ENCODE measurements at regions not wholly inside any gene's neighbourhood (a gene's known extent, or its start where the extent isn't known, plus 50 kb on each side); places are given as distances from the start of the nearest gene placed in this dataset.

- peaks cover 36% of the 10 kb centered on the region for H3K4me1 ChIP-seq (ENCODE audit: control insufficient read depth, insufficient read depth, low read length)
- peak overlapping the region; percentile 3 for H3K27ac ChIP-seq (ENCODE audit: low read depth, low read length)
- no peaks in the 10 kb centered on the region for H3K36me3 ChIP-seq (ENCODE audit: control insufficient read depth, insufficient read depth, low read length)
- no peak overlapping the region for H3K9ac ChIP-seq (ENCODE audit: low read length)
- no peaks in the 10 kb centered on the region for H3K27me3 ChIP-seq (ENCODE audit: control insufficient read depth, insufficient read depth, low read length)
- no peak overlapping the region for H3K4me3 ChIP-seq (ENCODE audit: low read length)
Observed at GRCh38 chr2:64226611-64227010, 82.4 kb upstream of the PELI1 start.

- Histone ChIP-seq H3K4me1 (ENCODE audit: control insufficient read depth, insufficient read depth, low read length) (peaks cover 25% of the 10 kb centered on the region), H3K9ac (ENCODE audit: low read length) (peak overlapping the region; percentile 5), H3K27ac (ENCODE audit: low read depth, low read length) (peak overlapping the region; percentile 64), H3K36me3 (ENCODE audit: control insufficient read depth, insufficient read depth, low read length) (no peaks in the 10 kb centered on the region), H3K27me3 (ENCODE audit: control insufficient read depth, insufficient read depth, low read length) (no peaks in the 10 kb centered on the region), H3K4me3 (ENCODE audit: low read length) (peak overlapping the region; percentile 61)
Observed at GRCh38 chr2:64227603-64228125, 83.4 kb upstream of the PELI1 start.

GRCh38 chr2:64228126-64228678, 84.0 kb upstream of the PELI1 start:
- peaks cover 22% of the 10 kb centered on the region for H3K4me1 ChIP-seq (ENCODE audit: control insufficient read depth, insufficient read depth, low read length)
- peak overlapping the region; percentile 64 for H3K27ac ChIP-seq (ENCODE audit: low read depth, low read length)
- peak overlapping the region; percentile 5 for H3K9ac ChIP-seq (ENCODE audit: low read length)
- no peaks in the 10 kb centered on the region for H3K36me3 ChIP-seq (ENCODE audit: control insufficient read depth, insufficient read depth, low read length)
- peak overlapping the region; percentile 61 for H3K4me3 ChIP-seq (ENCODE audit: low read length)
- H3K27me3 ChIP-seq (ENCODE audit: control insufficient read depth, insufficient read depth, low read length): no peaks in the 10 kb centered on the region

GRCh38 chr2:64228918-64229317, 84.7 kb upstream of the PELI1 start:
- no peak overlapping the region for H3K9ac ChIP-seq (ENCODE audit: low read length)
- peak overlapping the region; percentile 64 for H3K27ac ChIP-seq (ENCODE audit: low read depth, low read length)
- no peaks in the 10 kb centered on the region for H3K36me3 ChIP-seq (ENCODE audit: control insufficient read depth, insufficient read depth, low read length)
- H3K4me1 ChIP-seq (ENCODE audit: control insufficient read depth, insufficient read depth, low read length): peaks cover 25% of the 10 kb centered on the region
- H3K27me3 ChIP-seq (ENCODE audit: control insufficient read depth, insufficient read depth, low read length): no peaks in the 10 kb centered on the region
- H3K4me3 ChIP-seq (ENCODE audit: low read length): no peak overlapping the region

- peaks cover 25% of the 10 kb centered on the region for H3K4me1 ChIP-seq (ENCODE audit: control insufficient read depth, insufficient read depth, low read length)
Observed at GRCh38 chr2:64230540-64230939, 86.3 kb upstream of the PELI1 start.

GRCh38 chr2:64232266-64232665, 88.0 kb upstream of the PELI1 start:
- Histone ChIP-seq H3K27me3 (ENCODE audit: control insufficient read depth, insufficient read depth, low read length) (no peaks in the 10 kb centered on the region), H3K27ac (ENCODE audit: low read depth, low read length) (no peak overlapping the region), H3K36me3 (ENCODE audit: control insufficient read depth, insufficient read depth, low read length) (no peaks in the 10 kb centered on the region), H3K4me3 (ENCODE audit: low read length) (no peak overlapping the region), H3K9ac (ENCODE audit: low read length) (no peak overlapping the region), H3K4me1 (ENCODE audit: control insufficient read depth, insufficient read depth, low read length) (peaks cover 17% of the 10 kb centered on the region)

More at GRCh38 chr2:64230540-64230939, 86.3 kb upstream of the PELI1 start:
- Histone ChIP-seq H3K4me3 (ENCODE audit: low read length) (no peak overlapping the region), H3K27ac (ENCODE audit: low read depth, low read length) (no peak overlapping the region), H3K36me3 (ENCODE audit: control insufficient read depth, insufficient read depth, low read length) (no peaks in the 10 kb centered on the region), H3K9ac (ENCODE audit: low read length) (no peak overlapping the region), H3K27me3 (ENCODE audit: control insufficient read depth, insufficient read depth, low read length) (no peaks in the 10 kb centered on the region)

- no peaks in the 10 kb centered on the region for H3K36me3 ChIP-seq (ENCODE audit: control insufficient read depth, insufficient read depth, low read length)
- no peak overlapping the region for H3K4me3 ChIP-seq (ENCODE audit: low read length)
- no peak overlapping the region for H3K9ac ChIP-seq (ENCODE audit: low read length)
- H3K4me1 ChIP-seq (ENCODE audit: control insufficient read depth, insufficient read depth, low read length): peaks cover 14% of the 10 kb centered on the region
- no peaks in the 10 kb centered on the region for H3K27me3 ChIP-seq (ENCODE audit: control insufficient read depth, insufficient read depth, low read length)
- H3K27ac ChIP-seq (ENCODE audit: low read depth, low read length): peak overlapping the region; percentile 59
Observed at GRCh38 chr2:64233376-64233922, 89.2 kb upstream of the PELI1 start.

GRCh38 chr2:64234150-64234549, 89.9 kb upstream of the PELI1 start:
- Histone ChIP-seq H3K9ac (ENCODE audit: low read length) (no peak overlapping the region), H3K4me1 (ENCODE audit: control insufficient read depth, insufficient read depth, low read length) (peaks cover 8% of the 10 kb centered on the region), H3K4me3 (ENCODE audit: low read length) (no peak overlapping the region), H3K27me3 (ENCODE audit: control insufficient read depth, insufficient read depth, low read length) (no peaks in the 10 kb centered on the region), H3K27ac (ENCODE audit: low read depth, low read length) (no peak overlapping the region), H3K36me3 (ENCODE audit: control insufficient read depth, insufficient read depth, low read length) (no peaks in the 10 kb centered on the region)

- no peak overlapping the region for H3K4me3 ChIP-seq (ENCODE audit: low read length)
- H3K9ac ChIP-seq (ENCODE audit: low read length): no peak overlapping the region
- H3K36me3 ChIP-seq (ENCODE audit: control insufficient read depth, insufficient read depth, low read length): no peaks in the 10 kb centered on the region
- H3K27me3 ChIP-seq (ENCODE audit: control insufficient read depth, insufficient read depth, low read length): no peaks in the 10 kb centered on the region
- H3K27ac ChIP-seq (ENCODE audit: low read depth, low read length): no peak overlapping the region
- H3K4me1 ChIP-seq (ENCODE audit: control insufficient read depth, insufficient read depth, low read length): peaks cover 8% of the 10 kb centered on the region
Observed at GRCh38 chr2:64234785-64235184, 90.6 kb upstream of the PELI1 start.

GRCh38 chr2:64237266-64237665, 93.0 kb upstream of the PELI1 start:
- Histone ChIP-seq H3K9ac (ENCODE audit: low read length) (no peak overlapping the region), H3K4me1 (ENCODE audit: control insufficient read depth, insufficient read depth, low read length) (peaks cover 8% of the 10 kb centered on the region), H3K27me3 (ENCODE audit: control insufficient read depth, insufficient read depth, low read length) (no peaks in the 10 kb centered on the region), H3K4me3 (ENCODE audit: low read length) (no peak overlapping the region), H3K36me3 (ENCODE audit: control insufficient read depth, insufficient read depth, low read length) (no peaks in the 10 kb centered on the region), H3K27ac (ENCODE audit: low read depth, low read length) (no peak overlapping the region)

- Histone ChIP-seq H3K27me3 (ENCODE audit: control insufficient read depth, insufficient read depth, low read length) (no peaks in the 10 kb centered on the region), H3K9ac (ENCODE audit: low read length) (no peak overlapping the region), H3K36me3 (ENCODE audit: control insufficient read depth, insufficient read depth, low read length) (no peaks in the 10 kb centered on the region), H3K27ac (ENCODE audit: low read depth, low read length) (no peak overlapping the region), H3K4me3 (ENCODE audit: low read length) (no peak overlapping the region), H3K4me1 (ENCODE audit: control insufficient read depth, insufficient read depth, low read length) (peaks cover under 1% of the 10 kb centered on the region)
Observed at GRCh38 chr2:64238799-64239198, 94.6 kb upstream of the PELI1 start.

- Histone ChIP-seq H3K36me3 (ENCODE audit: control insufficient read depth, insufficient read depth, low read length) (no peaks in the 10 kb centered on the region), H3K4me3 (ENCODE audit: low read length) (no peak overlapping the region), H3K9ac (ENCODE audit: low read length) (no peak overlapping the region), H3K27ac (ENCODE audit: low read depth, low read length) (no peak overlapping the region), H3K27me3 (ENCODE audit: control insufficient read depth, insufficient read depth, low read length) (no peaks in the 10 kb centered on the region), H3K4me1 (ENCODE audit: control insufficient read depth, insufficient read depth, low read length) (no peaks in the 10 kb centered on the region)
Observed at GRCh38 chr2:64243081-64244036, 99.1 kb upstream of the PELI1 start.
